Keratinocyte (primary cell): ENCODE measurements at regions not wholly inside any gene's neighbourhood (a gene's known extent, or its start where the extent isn't known, plus 50 kb on each side); places are given as distances from the start of the nearest gene placed in this dataset.

Source experiments
- DNase-seq: peaks from one replicate; pipeline ENCODE4 v3.0.0-alpha.2; 2011; ENCODE audit warnings: low read depth, missing footprints, low spot score
- FAIRE-seq: peaks from 2 replicates; lab custom pipeline; 2011; peaks lifted over from hg19 to GRCh38; lab: Jason Lieb, UNC
- H2AFZ ChIP-seq: 2 replicates; pipeline ENCODE4 v1.6.0; 2012; ENCODE audit warnings: low read length, control low read depth, inconsistent platforms; ENCODE audit not compliant: control insufficient read depth
- H3K27ac ChIP-seq: 2 replicates; pipeline ENCODE4 v1.5.1; 2011; ENCODE audit warnings: low read length; ENCODE audit not compliant: control insufficient read depth, insufficient read depth
- H3K27me3 ChIP-seq: 3 replicates; pipeline ENCODE4 v1.6.0; 2011; ENCODE audit warnings: low read length; ENCODE audit not compliant: control insufficient read depth, insufficient read depth; ENCODE audit errors: extremely low read depth
- H3K36me3 ChIP-seq, 2 experiments: 2 replicates in 1 of 2; 3 replicates in 1 of 2; pipeline ENCODE4 v1.5.1; 2011; ENCODE audit warnings: low read length in 2 of 2, mild to moderate bottlenecking in 1 of 2; ENCODE audit not compliant: control insufficient read depth in 2 of 2, insufficient read depth in 2 of 2; ENCODE audit errors: extremely low read depth in 1 of 2
- H3K4me1 ChIP-seq: 3 replicates; pipeline ENCODE4 v1.5.1; 2011; ENCODE audit warnings: low read length; ENCODE audit not compliant: control insufficient read depth, insufficient read depth; ENCODE audit errors: extremely low read depth
- H3K4me2 ChIP-seq: 3 replicates; pipeline ENCODE4 v1.6.0; 2011; ENCODE audit warnings: low read depth, low read length; ENCODE audit not compliant: control insufficient read depth, insufficient read depth; ENCODE audit errors: extremely low read depth
- H3K4me3 ChIP-seq, 3 experiments: fragments of 200-600 bp in 1 of 3; sonication (generic) in 1 of 3; 2 replicates in 2 of 3; 3 replicates in 1 of 3; pipeline ENCODE4 v1.5.1; 2011 to 2016; ENCODE audit warnings: low read length in 3 of 3, mild to moderate bottlenecking in 3 of 3, control low read depth in 2 of 3, inconsistent platforms in 1 of 3, low read depth in 1 of 3, mixed read lengths in 1 of 3, mixed run types in 1 of 3, moderate library complexity in 1 of 3; ENCODE audit not compliant: control insufficient read depth in 2 of 3, insufficient read depth in 2 of 3; ENCODE audit errors: extremely low read depth in 1 of 3
- H3K79me2 ChIP-seq: 2 replicates; pipeline ENCODE4 v1.6.0; 2012; ENCODE audit warnings: low read length; ENCODE audit not compliant: control insufficient read depth, insufficient read depth
- H3K9ac ChIP-seq: 3 replicates; pipeline ENCODE4 v1.6.0; 2011; ENCODE audit warnings: low read length; ENCODE audit not compliant: control insufficient read depth, insufficient read depth; ENCODE audit errors: extremely low read depth
- H3K9me1 ChIP-seq: 3 replicates; pipeline ENCODE4 v1.6.0; 2011; ENCODE audit warnings: low read length; ENCODE audit not compliant: control insufficient read depth, insufficient read depth; ENCODE audit errors: extremely low read depth
- H3K9me3 ChIP-seq: 2 replicates; pipeline ENCODE4 v1.5.1; 2012; ENCODE audit warnings: low read depth, low read length; ENCODE audit not compliant: control insufficient read depth
- H4K20me1 ChIP-seq: 3 replicates; pipeline ENCODE4 v1.6.0; 2011; ENCODE audit warnings: low read length; ENCODE audit not compliant: control insufficient read depth, insufficient read depth; ENCODE audit errors: extremely low read depth
- EZH2 ChIP-seq: IDR thresholded peaks from one replicate; pipeline ENCODE4 v1.6.1; 2012; ENCODE audit warnings: inconsistent platforms, mild to moderate bottlenecking, low read length, moderate library complexity
- dilution Hi-C: fragments of 300-500 bp; cut with MboI; formaldehyde crosslinking; loops from one replicate; pipeline ENCODE4 v1.7.0; 2020; ENCODE audit warnings: low sequenced_read_pairs; ENCODE audit not compliant: extremely low pct_ligation_motif_present
- TF ChIP-seq, protein P1 (sequence below), 3 experiments: IDR thresholded peaks in 1 of 3; conservative IDR thresholded peaks in 1 of 3; optimal IDR thresholded peaks in 1 of 3; 2 replicates in 2 of 3; 3 replicates in 1 of 3; pipeline versions ENCODE3 to v1.5.1; 2011; ENCODE audit warnings: low read length in 3 of 3, mild to moderate bottlenecking in 3 of 3, moderate library complexity in 2 of 3, control low read depth in 1 of 3, inconsistent platforms in 1 of 3; ENCODE audit not compliant: insufficient read depth in 2 of 3; ENCODE audit errors: extremely low read depth in 1 of 3

DNA sequence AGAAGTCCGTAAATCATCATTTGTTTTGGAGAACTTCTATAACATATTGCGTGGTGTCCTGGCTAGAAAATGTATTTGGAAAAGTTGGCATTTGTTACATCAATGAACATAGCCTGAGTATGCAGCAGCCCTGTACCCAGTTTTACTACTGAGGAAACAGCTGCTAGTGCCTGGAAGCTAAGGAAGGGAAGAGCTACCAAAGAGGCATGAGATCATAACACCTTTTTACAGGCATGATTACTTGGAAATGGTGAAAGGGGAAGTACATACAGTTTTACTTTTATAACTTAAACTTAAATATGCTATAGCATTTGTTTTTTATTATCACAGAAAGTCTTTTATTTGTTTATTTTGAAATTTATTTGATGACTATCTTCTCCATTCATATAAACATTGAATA lies 128.4 kb upstream of the MC4R start:
- Histone ChIP-seq H3K4me3 (no peak overlapping the region), H3K36me3 (no peaks in the 10 kb centered on the region), H3K9ac (no peak overlapping the region), H3K27me3 (no peaks in the 10 kb centered on the region), H3K9me3 (no peaks in the 10 kb centered on the region), H3K4me2 (no peak overlapping the region), H3K4me1 (no peaks in the 10 kb centered on the region), H4K20me1 (no peaks in the 10 kb centered on the region), H3K9me1 (no peaks in the 10 kb centered on the region), H3K79me2 (no peaks in the 10 kb centered on the region), H3K27ac (no peak overlapping the region), H2AFZ (no peak overlapping the region)
- dilution Hi-C loops, result no loop called here
- TF ChIP-seq, protein P1, sequence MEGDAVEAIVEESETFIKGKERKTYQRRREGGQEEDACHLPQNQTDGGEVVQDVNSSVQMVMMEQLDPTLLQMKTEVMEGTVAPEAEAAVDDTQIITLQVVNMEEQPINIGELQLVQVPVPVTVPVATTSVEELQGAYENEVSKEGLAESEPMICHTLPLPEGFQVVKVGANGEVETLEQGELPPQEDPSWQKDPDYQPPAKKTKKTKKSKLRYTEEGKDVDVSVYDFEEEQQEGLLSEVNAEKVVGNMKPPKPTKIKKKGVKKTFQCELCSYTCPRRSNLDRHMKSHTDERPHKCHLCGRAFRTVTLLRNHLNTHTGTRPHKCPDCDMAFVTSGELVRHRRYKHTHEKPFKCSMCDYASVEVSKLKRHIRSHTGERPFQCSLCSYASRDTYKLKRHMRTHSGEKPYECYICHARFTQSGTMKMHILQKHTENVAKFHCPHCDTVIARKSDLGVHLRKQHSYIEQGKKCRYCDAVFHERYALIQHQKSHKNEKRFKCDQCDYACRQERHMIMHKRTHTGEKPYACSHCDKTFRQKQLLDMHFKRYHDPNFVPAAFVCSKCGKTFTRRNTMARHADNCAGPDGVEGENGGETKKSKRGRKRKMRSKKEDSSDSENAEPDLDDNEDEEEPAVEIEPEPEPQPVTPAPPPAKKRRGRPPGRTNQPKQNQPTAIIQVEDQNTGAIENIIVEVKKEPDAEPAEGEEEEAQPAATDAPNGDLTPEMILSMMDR (optimal IDR thresholded peaks at IDR 0.05 in 1 of 3, IDR thresholded peaks at IDR 0.05 in 1 of 3, conservative IDR thresholded peaks at IDR 0.05 in 1 of 3; ENCODE audit: extremely low read depth in 1 of 3, insufficient read depth in 2 of 3, low read length in 3 of 3), result no peak
- no peak for TF ChIP-seq EZH2
- DNase-seq, result no peak
- FAIRE-seq, result no peak

DNA sequence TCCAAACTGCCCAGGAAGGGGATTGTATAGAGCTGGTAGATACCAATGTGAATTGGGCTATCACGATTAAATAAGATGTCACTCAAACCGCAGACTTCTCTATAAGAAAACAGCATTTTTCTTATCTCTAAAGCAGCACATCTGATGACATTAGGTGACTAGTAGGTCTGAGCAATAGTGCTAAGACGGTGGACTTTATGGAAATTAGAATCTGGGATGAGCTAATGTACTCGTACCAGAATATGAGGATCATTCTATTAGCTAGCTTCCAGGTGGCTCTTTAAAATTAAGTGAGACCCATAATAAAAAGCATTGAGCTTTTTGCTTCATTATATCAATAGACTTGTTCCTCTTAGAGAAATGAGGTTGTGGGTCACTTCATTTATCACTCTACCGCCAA lies 130.0 kb upstream of the MC4R start:
- Histone ChIP-seq H3K9me3 (no peaks in the 10 kb centered on the region), H3K9ac (no peak overlapping the region), H3K4me3 (no peak overlapping the region), H3K9me1 (no peaks in the 10 kb centered on the region), H3K4me1 (no peaks in the 10 kb centered on the region), H3K27ac (no peak overlapping the region), H3K79me2 (no peaks in the 10 kb centered on the region), H3K36me3 (no peaks in the 10 kb centered on the region), H2AFZ (no peak overlapping the region), H3K27me3 (no peaks in the 10 kb centered on the region), H3K4me2 (no peak overlapping the region), H4K20me1 (no peaks in the 10 kb centered on the region)
- no peak for FAIRE-seq
- TF ChIP-seq, protein P1 (optimal IDR thresholded peaks at IDR 0.05 in 1 of 3, IDR thresholded peaks at IDR 0.05 in 1 of 3, conservative IDR thresholded peaks at IDR 0.05 in 1 of 3; ENCODE audit: extremely low read depth in 1 of 3, insufficient read depth in 2 of 3, low read length in 3 of 3), result no peak
- no peak for DNase-seq
- dilution Hi-C loops, result no loop called here
